ENCODE measurements at regions not wholly inside any gene's neighbourhood (a gene's known extent, or its start where the extent isn't known, plus 50 kb on each side); places are given as distances from the start of the nearest gene placed in this dataset.

DNA sequence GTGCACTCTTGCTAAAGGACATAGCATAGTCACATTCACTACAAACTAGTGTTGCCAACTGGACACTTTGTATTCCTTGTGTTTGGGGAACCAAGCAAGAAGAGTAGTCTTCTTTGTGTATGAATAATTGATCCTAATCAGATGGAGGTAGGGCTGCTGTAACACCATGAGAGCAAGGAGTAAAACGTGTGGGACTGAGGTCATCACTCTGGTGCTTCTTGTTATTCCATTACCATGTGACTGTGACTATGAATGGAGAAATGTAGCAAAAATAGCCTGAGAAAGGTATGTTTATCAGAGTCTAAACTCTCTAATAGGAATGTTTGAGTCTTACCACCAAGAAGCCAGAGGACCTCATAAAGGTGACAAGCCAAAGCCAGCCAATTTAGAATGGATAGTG is 966.9 kb downstream of the TAF11L14 start:
- ChIA-PET POLR2A (no interaction called here), CTCF (no interaction called here)
- no peaks in the 10 kb centered on the region for H3K9me3 ChIP-seq (ENCODE audit: control insufficient read depth, insufficient read depth, low read depth, low read length)
- no peak overlapping the region for H3K27ac ChIP-seq (ENCODE audit: extremely low read depth, low read depth, low read length)
- no peaks in the 10 kb centered on the region for H3K4me1 ChIP-seq (ENCODE audit: control insufficient read depth, insufficient read depth, low read length)
- no peak overlapping the region for H3K4me3 ChIP-seq (ENCODE audit: low read depth, low read length)
- TF ChIP-seq, protein P1, sequence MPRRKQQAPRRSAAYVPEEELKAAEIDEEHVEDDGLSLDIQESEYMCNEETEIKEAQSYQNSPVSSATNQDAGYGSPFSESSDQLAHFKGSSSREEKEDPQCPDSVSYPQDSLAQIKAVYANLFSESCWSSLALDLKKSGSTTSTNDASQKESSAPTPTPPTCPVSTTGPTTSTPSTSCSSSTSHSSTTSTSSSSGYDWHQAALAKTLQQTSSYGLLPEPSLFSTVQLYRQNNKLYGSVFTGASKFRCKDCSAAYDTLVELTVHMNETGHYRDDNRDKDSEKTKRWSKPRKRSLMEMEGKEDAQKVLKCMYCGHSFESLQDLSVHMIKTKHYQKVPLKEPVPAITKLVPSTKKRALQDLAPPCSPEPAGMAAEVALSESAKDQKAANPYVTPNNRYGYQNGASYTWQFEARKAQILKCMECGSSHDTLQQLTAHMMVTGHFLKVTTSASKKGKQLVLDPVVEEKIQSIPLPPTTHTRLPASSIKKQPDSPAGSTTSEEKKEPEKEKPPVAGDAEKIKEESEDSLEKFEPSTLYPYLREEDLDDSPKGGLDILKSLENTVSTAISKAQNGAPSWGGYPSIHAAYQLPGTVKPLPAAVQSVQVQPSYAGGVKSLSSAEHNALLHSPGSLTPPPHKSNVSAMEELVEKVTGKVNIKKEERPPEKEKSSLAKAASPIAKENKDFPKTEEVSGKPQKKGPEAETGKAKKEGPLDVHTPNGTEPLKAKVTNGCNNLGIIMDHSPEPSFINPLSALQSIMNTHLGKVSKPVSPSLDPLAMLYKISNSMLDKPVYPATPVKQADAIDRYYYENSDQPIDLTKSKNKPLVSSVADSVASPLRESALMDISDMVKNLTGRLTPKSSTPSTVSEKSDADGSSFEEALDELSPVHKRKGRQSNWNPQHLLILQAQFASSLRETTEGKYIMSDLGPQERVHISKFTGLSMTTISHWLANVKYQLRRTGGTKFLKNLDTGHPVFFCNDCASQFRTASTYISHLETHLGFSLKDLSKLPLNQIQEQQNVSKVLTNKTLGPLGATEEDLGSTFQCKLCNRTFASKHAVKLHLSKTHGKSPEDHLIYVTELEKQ (tag by site-specific recombination; IDR thresholded peaks at IDR 0.05; ENCODE audit: borderline replicate concordance) = no peak
- TF ChIP-seq ZNF324 (tag by site-specific recombination; IDR thresholded peaks at IDR 0.05) (no peak), SP7 (tag by site-specific recombination; IDR thresholded peaks at IDR 0.05) (no peak), ZNF530 (tag by site-specific recombination; IDR thresholded peaks at IDR 0.05; ENCODE audit: low read depth) (no peak), ZNF670 (tag by site-specific recombination; IDR thresholded peaks at IDR 0.05; ENCODE audit: low read depth) (no peak), ZNF133 (tag by site-specific recombination; IDR thresholded peaks at IDR 0.05) (no peak), ZNF571 (tag by site-specific recombination; IDR thresholded peaks at IDR 0.05) (no peak), GLI2 (tag by site-specific recombination; IDR thresholded peaks at IDR 0.05; ENCODE audit: borderline replicate concordance, low read depth) (no peak), ZNF626 (tag by site-specific recombination; IDR thresholded peaks at IDR 0.05) (no peak)
- TF ChIP-seq, protein P2, sequence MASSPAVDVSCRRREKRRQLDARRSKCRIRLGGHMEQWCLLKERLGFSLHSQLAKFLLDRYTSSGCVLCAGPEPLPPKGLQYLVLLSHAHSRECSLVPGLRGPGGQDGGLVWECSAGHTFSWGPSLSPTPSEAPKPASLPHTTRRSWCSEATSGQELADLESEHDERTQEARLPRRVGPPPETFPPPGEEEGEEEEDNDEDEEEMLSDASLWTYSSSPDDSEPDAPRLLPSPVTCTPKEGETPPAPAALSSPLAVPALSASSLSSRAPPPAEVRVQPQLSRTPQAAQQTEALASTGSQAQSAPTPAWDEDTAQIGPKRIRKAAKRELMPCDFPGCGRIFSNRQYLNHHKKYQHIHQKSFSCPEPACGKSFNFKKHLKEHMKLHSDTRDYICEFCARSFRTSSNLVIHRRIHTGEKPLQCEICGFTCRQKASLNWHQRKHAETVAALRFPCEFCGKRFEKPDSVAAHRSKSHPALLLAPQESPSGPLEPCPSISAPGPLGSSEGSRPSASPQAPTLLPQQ (tag by site-specific recombination; IDR thresholded peaks at IDR 0.05) = no peak
- TF ChIP-seq, protein P3, sequence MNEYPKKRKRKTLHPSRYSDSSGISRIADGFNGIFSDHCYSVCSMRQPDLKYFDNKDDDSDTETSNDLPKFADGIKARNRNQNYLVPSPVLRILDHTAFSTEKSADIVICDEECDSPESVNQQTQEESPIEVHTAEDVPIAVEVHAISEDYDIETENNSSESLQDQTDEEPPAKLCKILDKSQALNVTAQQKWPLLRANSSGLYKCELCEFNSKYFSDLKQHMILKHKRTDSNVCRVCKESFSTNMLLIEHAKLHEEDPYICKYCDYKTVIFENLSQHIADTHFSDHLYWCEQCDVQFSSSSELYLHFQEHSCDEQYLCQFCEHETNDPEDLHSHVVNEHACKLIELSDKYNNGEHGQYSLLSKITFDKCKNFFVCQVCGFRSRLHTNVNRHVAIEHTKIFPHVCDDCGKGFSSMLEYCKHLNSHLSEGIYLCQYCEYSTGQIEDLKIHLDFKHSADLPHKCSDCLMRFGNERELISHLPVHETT (tag by site-specific recombination; IDR thresholded peaks at IDR 0.05) = no peak
- TF ChIP-seq, protein P4, sequence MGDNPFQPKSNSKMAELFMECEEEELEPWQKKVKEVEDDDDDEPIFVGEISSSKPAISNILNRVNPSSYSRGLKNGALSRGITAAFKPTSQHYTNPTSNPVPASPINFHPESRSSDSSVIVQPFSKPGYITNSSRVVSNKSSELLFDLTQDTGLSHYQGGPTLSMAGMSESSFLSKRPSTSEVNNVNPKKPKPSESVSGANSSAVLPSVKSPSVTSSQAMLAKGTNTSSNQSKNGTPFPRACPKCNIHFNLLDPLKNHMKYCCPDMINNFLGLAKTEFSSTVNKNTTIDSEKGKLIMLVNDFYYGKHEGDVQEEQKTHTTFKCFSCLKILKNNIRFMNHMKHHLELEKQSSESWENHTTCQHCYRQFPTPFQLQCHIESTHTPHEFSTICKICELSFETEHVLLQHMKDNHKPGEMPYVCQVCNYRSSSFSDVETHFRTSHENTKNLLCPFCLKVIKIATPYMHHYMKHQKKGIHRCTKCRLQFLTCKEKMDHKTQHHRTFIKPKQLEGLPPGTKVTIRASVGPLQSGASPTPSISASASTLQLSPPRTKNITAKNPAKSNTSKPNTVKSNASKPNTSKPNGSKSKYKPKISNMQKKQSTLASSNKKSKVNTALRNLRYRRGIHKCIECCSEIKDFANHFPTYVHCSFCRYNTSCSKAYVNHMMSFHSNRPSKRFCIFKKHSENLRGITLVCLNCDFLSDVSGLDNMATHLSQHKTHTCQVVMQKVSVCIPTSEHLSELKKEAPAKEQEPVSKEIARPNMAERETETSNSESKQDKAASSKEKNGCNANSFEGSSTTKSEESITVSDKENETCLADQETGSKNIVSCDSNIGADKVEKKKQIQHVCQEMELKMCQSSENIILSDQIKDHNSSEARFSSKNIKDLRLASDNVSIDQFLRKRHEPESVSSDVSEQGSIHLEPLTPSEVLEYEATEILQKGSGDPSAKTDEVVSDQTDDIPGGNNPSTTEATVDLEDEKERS (tag by site-specific recombination; IDR thresholded peaks at IDR 0.05) = no peak
- TF ChIP-seq, protein P5, sequence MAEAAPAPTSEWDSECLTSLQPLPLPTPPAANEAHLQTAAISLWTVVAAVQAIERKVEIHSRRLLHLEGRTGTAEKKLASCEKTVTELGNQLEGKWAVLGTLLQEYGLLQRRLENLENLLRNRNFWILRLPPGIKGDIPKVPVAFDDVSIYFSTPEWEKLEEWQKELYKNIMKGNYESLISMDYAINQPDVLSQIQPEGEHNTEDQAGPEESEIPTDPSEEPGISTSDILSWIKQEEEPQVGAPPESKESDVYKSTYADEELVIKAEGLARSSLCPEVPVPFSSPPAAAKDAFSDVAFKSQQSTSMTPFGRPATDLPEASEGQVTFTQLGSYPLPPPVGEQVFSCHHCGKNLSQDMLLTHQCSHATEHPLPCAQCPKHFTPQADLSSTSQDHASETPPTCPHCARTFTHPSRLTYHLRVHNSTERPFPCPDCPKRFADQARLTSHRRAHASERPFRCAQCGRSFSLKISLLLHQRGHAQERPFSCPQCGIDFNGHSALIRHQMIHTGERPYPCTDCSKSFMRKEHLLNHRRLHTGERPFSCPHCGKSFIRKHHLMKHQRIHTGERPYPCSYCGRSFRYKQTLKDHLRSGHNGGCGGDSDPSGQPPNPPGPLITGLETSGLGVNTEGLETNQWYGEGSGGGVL (tag by site-specific recombination; IDR thresholded peaks at IDR 0.05) = no peak
- TF ChIP-seq, protein P6, sequence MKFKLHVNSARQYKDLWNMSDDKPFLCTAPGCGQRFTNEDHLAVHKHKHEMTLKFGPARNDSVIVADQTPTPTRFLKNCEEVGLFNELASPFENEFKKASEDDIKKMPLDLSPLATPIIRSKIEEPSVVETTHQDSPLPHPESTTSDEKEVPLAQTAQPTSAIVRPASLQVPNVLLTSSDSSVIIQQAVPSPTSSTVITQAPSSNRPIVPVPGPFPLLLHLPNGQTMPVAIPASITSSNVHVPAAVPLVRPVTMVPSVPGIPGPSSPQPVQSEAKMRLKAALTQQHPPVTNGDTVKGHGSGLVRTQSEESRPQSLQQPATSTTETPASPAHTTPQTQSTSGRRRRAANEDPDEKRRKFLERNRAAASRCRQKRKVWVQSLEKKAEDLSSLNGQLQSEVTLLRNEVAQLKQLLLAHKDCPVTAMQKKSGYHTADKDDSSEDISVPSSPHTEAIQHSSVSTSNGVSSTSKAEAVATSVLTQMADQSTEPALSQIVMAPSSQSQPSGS (tag by site-specific recombination; IDR thresholded peaks at IDR 0.05; ENCODE audit: low read depth) = no peak
- H3K36me3 ChIP-seq (ENCODE audit: control insufficient read depth in 2 of 2, insufficient read depth in 1 of 2, low read length in 2 of 2) = no peaks in the 10 kb centered on the region

Data from HEK293 (cell line).